Sciatic nerve (tissue), 2 donors: ENCODE measurements at regions not wholly inside any gene's neighbourhood (a gene's known extent, or its start where the extent isn't known, plus 50 kb on each side); places are given as distances from the start of the nearest gene placed in this dataset.
"Not testable (repeated sequence)": the region's sequence is repeated elsewhere in the genome, so short reads cannot be mapped to it uniquely, and the experiment has no call there.

Experiments used
- ATAC-seq: fragments of 200-7000 bp; cut with Tn5 transposase; one replicate; pipeline ENCODE4 v1.9.1; 2020; ENCODE audit warnings: mild to moderate bottlenecking, moderate library complexity
- DNase-seq: peaks from one replicate; pipeline ENCODE4 v3.0.0-alpha.2; 2020; ENCODE audit warnings: low spot score
- intact Hi-C: fragments of 100-400 bp; cut with DNase I; formaldehyde crosslinking; loops from one replicate; pipeline ENCODE4 v1.14.2; 2022
- donor health status: DM: no; HTN: no; CAD: no.
- donor health status: DM: no; HTN: no; CAD: no.

DNA sequence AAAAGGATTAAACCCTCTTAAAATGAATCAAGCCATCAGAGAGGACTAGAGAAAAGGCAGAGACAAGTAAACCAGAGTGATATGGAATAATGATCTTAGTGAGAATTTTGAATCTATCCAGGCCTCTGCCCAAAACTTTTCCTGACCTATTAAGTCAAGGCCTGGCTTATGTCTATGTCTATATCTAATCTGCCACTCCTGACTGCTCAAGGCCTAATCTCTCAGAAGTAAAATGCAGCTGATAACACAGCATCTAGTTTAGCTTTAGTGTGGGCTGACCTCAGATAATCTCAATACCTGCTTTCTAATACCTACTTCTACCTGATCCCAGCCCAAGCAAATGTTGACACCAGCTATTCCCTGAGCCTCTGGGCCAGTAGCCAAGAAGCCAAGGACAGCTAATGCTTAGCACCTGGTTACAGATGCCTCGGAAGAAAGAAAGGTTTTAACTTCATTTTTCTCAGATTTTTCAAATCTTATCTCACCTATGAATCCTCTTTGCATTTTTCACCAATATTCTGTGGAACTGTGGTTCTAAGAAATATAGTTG is 1472.5 kb upstream of the SEL1L start:
- ATAC-seq (no peak), DNase-seq (no peak)
- intact Hi-C loops = no loop called here

DNA sequence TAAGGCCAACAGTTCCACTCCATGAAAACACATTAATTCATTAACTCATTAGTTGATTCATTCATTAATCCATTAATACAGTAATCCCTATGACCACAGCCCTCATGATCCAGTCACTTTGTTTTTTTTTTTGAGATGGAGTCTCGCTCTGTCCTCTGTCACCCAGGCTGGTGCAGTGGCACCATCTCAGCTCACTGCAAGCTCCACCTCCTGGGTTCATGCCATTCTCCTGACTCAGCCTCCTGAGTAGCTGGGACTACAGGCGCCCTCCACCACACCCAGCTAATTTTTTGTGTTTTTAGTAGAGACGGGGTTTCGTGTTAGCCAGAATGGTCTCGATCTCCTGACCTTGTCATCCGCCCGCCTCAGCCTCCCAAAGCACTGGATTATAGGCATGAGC is 1473.4 kb upstream of the SEL1L start:
- intact Hi-C loops, DNase-seq, ATAC-seq: not testable (repeated sequence)

DNA sequence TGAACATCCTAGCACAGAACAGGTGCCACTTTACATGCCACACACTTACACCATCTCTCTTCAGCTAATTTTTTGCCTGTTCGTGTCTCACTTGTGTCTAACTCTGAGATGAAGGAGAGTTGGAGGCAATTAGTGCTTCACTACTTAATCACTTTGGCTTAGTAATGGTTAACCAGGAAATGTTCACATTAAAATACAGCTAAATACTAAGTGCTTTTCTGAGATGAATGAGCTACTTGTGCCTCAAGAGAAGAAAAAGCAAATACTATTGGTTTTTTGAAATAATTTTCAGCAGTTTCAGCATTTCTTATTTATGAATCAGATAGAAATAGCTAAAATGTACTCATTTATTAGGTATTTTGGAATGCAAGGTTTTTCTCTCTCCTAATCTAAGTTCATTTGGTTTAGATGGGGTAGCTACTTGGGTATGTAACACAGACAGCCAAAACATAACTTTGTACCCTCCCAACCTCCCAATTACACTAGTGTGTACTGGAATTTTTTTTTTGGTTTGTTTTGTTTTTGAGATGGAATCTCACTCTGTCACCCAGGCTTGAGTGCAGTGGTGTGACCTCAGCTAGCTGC is 1474.1 kb upstream of the SEL1L start:
- ATAC-seq (no peak), DNase-seq (no peak)
- intact Hi-C loops = no loop called here

GRCh38 chr14:83017296-83017695 is 1483.6 kb upstream of the SEL1L start:
- DNase-seq (no peak), ATAC-seq (no peak)
- intact Hi-C loops = no loop called here

GRCh38 chr14:83019744-83020414 is 1486.2 kb upstream of the SEL1L start:
- intact Hi-C loops = no loop called here

GRCh38 chr14:83021323-83021722 is 1487.7 kb upstream of the SEL1L start:
- DNase-seq = no peak
- no peak for ATAC-seq
- intact Hi-C loops = no loop called here

More at GRCh38 chr14:83019744-83020414, 1486.2 kb upstream of the SEL1L start:
- DNase-seq = no peak
- no peak for ATAC-seq

DNA sequence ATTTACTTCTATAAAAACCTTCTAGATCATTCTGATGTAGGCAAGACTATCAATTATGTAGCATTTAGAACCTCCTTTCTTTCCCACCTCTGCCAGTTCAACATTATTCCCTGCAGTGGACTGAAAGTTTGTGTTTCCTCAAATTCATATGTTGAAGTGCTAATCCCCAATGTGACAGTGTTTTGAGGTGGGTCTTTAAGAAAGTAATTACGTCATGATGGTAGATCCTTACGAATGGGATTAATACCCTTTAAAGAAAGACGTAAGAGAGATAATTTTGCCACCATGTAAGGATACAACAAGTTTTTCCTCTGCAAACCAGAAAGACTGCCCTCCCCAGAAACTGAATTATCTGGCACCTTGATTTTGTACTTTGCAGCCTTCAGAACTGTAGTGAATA is 1489.7 kb upstream of the SEL1L start:
- intact Hi-C loops = no loop called here
- no peak for DNase-seq
- ATAC-seq = no peak

DNA sequence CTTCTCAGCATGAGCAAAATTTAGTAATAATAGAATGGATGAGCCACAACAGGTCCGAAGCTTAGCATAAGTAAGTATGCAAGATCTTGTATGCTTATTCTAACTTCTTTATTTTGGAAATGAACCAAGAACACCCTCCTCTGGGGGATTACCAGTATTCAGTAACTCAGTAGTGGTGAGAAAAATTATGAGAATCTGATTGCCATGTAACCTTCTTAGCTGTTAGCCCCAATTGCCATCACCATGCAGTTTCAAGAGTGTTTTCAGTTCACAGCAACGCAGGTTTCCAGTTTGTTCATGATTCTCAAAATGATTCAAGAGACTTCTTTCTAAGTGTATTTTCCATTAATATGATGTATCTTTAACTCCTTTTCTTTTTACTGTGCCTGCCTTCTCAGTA is 1507.6 kb upstream of the SEL1L start:
- DNase-seq (no peak), ATAC-seq (no peak)
- intact Hi-C loops = no loop called here

DNA sequence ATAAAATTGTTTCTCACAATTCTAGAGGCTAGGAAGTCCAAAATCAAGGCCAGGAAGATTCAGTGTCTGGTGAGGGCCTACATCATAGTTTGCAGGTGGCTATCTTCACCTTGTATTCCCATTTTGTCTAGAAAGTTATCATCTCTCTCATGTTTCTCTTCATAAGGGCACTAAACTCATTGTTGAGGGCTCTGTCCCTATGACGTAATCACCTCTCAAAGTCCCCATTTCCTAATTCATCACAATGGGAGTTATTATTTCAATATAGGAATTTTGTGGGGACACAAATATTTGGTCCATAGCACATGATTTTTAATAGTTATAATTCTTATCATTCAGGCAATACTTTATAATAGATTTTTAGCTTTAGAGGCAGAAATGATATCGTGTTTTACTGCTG is 1509.2 kb upstream of the SEL1L start:
- no peak for DNase-seq
- no peak for ATAC-seq
- intact Hi-C loops = no loop called here

GRCh38 chr14:83044001-83044400 is 1510.3 kb upstream of the SEL1L start:
- intact Hi-C loops = no loop called here
- ATAC-seq = no peak
- no peak for DNase-seq

DNA sequence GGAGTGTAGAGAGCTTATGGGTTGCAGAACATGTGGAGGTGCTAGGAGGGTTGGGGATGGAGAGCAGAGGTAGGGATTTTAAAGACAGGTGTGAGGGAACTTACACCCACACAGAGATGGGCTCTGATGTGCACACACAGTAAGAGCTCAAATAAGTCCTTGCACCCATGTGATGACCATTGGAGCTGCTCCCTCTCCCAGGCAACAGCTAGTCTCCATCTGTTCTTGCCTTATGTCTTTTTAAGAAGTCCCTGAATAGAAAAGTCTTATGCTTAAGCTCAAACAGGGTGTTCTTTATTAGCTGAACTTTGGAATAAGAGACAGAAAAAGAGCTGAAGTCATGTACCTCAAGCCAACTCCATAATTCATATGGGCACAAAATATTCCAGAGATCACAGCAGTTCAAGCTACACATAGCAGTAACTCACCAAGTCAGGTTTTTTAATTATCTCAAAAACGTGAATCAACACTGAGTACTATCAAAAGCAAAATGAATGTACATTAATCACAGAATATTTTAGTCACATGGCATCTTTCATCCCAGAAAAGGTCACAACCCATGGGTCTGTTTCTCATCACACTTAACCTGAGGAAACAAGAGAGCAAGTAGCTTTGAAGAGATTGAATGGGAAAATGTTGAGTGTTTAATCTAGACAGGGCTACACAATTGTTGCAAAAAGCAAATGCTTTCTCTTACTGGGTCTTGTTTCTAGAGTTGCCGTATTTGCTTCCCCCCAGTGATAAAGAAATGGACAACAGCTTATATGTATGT is 1513.6 kb upstream of the SEL1L start:
- ATAC-seq (no peak), DNase-seq (no peak)
- intact Hi-C loops = no loop called here

GRCh38 chr14:83053022-83053710 is 1519.5 kb upstream of the SEL1L start:
- DNase-seq (no peak), ATAC-seq (no peak)
- intact Hi-C loops = no loop called here

- no peak for ATAC-seq
- DNase-seq = no peak
- intact Hi-C loops = no loop called here
Measured at GRCh38 chr14:83058068-83058467, 1524.4 kb upstream of the SEL1L start.

GRCh38 chr14:83071888-83072501 is 1538.3 kb upstream of the SEL1L start:
- intact Hi-C loops = no loop called here
- DNase-seq = no peak
- ATAC-seq = no peak

GRCh38 chr14:83085136-83085535 is 1551.5 kb upstream of the SEL1L start:
- intact Hi-C loops = no loop called here
- ATAC-seq (no peak), DNase-seq (no peak)

- intact Hi-C loops = no loop called here
- DNase-seq (no peak), ATAC-seq (no peak)
Measured at GRCh38 chr14:83085725-83086124, 1552.1 kb upstream of the SEL1L start.

DNA sequence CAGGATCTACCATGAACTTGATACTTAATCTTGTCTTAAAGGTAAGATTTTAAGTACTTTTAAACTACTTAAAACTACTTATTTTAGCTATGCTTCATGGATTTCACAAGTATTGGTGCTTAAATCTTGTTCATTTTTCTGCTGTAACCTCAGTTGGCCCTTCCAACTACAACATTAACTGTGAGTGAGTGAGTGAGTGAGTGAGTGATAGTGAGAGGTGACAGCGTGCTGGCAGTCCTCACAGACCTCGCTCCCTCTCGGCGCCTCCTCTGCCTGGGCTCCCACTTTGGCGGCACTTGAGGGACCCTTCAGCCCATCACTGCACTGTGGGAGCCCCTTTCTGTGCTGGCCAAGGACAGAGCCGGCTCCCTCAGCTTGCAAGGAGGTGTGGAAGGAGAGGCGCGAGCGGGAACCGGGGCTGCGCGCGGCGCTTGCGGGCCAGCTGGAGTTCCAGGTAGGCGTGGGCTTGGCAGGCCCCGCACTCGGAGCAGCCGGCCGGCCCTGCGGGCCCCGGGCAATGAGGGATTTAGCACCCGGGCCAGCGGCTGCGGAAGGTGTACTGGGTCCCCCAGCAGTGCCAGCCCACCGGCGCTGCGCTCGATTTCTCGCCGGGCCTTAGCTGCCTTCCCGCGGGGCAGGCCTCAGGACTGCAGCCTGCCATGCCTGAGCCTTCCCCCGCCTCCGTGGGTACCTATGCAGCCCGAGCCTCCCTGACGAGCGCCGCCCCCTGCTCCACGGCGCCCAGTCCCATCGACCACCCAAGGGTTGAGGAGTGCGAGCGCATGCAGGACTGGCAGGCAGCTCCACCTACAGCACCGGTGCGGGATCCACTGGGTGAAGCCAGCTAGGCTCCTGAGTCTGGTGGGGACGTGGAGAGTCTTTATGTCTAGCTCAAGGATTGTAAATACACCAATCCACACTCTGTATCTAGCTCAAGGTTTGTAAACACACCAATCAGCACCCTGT is 1558.6 kb upstream of the SEL1L start:
- intact Hi-C loops, ATAC-seq, DNase-seq: not testable (repeated sequence)

GRCh38 chr14:83096092-83096491 is 1562.4 kb upstream of the SEL1L start:
- intact Hi-C loops = no loop called here
- DNase-seq (no peak), ATAC-seq (no peak)
